ENCODE measurements at regions not wholly inside any gene's neighbourhood (a gene's known extent, or its start where the extent isn't known, plus 50 kb on each side); places are given as distances from the start of the nearest gene placed in this dataset.

GRCh38 chr9:23630488-23630887 is 195.6 kb downstream of the ELAVL2 start:
- Histone ChIP-seq H3K36me3 (ENCODE audit: control insufficient read depth in 2 of 2, insufficient read depth in 1 of 2, low read length in 2 of 2) (peaks cover 0 to 9% of the 10 kb centered on the region in 2 experiments; a peak in 1 of 3 replicates), H3K9me3 (ENCODE audit: control insufficient read depth, insufficient read depth, low read depth, low read length) (no peaks in the 10 kb centered on the region), H3K27ac (ENCODE audit: extremely low read depth, low read depth, low read length) (no peak overlapping the region), H3K4me1 (ENCODE audit: control insufficient read depth, insufficient read depth, low read length) (no peaks in the 10 kb centered on the region), H3K4me3 (ENCODE audit: low read depth, low read length) (no peak overlapping the region)
- TF ChIP-seq ZNF701 (tag by site-specific recombination; IDR thresholded peaks at IDR 0.05) (no peak), TRIM28 (IDR thresholded peaks at IDR 0.05; ENCODE audit: borderline replicate concordance, low read length) (no peak), MZF1 (tag by site-specific recombination; IDR thresholded peaks at IDR 0.05; ENCODE audit: borderline replicate concordance) (no peak), ZNF174 (tag by site-specific recombination; IDR thresholded peaks at IDR 0.05) (no peak), ZNF521 (tag by site-specific recombination; IDR thresholded peaks at IDR 0.05) (no peak), ZBTB21 (tag by site-specific recombination; IDR thresholded peaks at IDR 0.05) (no peak), ZNF302 (tag by site-specific recombination; IDR thresholded peaks at IDR 0.05; ENCODE audit: low read depth) (no peak), ZNF391 (tag by site-specific recombination; IDR thresholded peaks at IDR 0.05; ENCODE audit: borderline replicate concordance, low read depth) (no peak), ZBTB48 (tag by site-specific recombination; IDR thresholded peaks at IDR 0.05) (no peak), ZNF433 (tag by site-specific recombination; IDR thresholded peaks at IDR 0.05; ENCODE audit: low read depth) (no peak), FEZF1 (tag by site-specific recombination; IDR thresholded peaks at IDR 0.05) (no peak), ZBTB49 (tag by site-specific recombination; IDR thresholded peaks at IDR 0.05; ENCODE audit: low read depth) (no peak), SCRT1 (tag by site-specific recombination; IDR thresholded peaks at IDR 0.05; ENCODE audit: borderline replicate concordance) (no peak)
- TF ChIP-seq, protein P1, sequence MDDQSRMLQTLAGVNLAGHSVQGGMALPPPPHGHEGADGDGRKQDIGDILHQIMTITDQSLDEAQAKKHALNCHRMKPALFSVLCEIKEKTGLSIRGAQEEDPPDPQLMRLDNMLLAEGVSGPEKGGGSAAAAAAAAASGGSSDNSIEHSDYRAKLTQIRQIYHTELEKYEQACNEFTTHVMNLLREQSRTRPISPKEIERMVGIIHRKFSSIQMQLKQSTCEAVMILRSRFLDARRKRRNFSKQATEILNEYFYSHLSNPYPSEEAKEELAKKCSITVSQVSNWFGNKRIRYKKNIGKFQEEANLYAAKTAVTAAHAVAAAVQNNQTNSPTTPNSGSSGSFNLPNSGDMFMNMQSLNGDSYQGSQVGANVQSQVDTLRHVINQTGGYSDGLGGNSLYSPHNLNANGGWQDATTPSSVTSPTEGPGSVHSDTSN (CRISPR knock-in tag; IDR thresholded peaks at IDR 0.05): no peak
- TF ChIP-seq, protein P2, sequence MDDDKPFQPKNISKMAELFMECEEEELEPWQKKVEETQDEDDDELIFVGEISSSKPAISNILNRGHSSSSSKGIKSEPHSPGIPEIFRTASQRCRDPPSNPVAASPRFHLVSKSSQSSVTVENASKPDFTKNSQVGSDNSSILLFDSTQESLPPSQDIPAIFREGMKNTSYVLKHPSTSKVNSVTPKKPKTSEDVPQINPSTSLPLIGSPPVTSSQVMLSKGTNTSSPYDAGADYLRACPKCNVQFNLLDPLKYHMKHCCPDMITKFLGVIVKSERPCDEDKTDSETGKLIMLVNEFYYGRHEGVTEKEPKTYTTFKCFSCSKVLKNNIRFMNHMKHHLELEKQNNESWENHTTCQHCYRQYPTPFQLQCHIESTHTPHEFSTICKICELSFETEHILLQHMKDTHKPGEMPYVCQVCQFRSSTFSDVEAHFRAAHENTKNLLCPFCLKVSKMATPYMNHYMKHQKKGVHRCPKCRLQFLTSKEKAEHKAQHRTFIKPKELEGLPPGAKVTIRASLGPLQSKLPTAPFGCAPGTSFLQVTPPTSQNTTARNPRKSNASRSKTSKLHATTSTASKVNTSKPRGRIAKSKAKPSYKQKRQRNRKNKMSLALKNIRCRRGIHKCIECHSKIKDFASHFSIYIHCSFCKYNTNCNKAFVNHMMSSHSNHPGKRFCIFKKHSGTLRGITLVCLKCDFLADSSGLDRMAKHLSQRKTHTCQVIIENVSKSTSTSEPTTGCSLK (tag by site-specific recombination; IDR thresholded peaks at IDR 0.05): no peak
- ChIA-PET CTCF (no interaction called here), POLR2A (no interaction called here)

DNA sequence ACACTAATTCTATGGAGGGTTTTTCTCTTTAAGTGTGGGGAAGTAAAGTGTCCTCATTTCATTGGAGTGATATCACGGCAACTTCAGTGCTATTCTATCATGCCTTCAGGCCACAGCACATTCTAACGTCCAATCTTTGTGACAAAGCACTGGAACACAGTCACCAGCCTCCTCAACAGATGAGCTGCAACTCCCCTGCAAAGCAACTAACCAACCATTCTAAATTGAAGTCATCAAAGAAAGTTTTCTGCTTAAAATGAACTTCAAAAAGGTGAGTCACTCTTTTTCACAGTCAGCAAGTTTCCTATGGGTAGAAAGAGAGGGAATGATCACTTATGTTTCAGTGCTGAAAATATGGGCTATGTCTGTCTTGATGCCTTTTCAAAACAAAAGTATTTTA is 190.8 kb downstream of the ELAVL2 start:
- no peaks in the 10 kb centered on the region for H3K4me1 ChIP-seq (ENCODE audit: control insufficient read depth, insufficient read depth, low read length)
- POLR2A ChIA-PET: no interaction called here
- CTCF ChIA-PET: no interaction called here
- no peak overlapping the region for H3K27ac ChIP-seq (ENCODE audit: extremely low read depth, low read depth, low read length)
- no peak overlapping the region for H3K4me3 ChIP-seq (ENCODE audit: low read depth, low read length)
- peaks cover 0 to 9% of the 10 kb centered on the region in 2 experiments; a peak in 1 of 3 replicates for H3K36me3 ChIP-seq (ENCODE audit: control insufficient read depth in 2 of 2, insufficient read depth in 1 of 2, low read length in 2 of 2)
- no peaks in the 10 kb centered on the region for H3K9me3 ChIP-seq (ENCODE audit: control insufficient read depth, insufficient read depth, low read depth, low read length)
- TF ChIP-seq ZNF175 (tag by site-specific recombination; IDR thresholded peaks at IDR 0.05): no peak
- TF ChIP-seq KLF17 (tag by site-specific recombination; IDR thresholded peaks at IDR 0.05): no peak
- TF ChIP-seq MYNN (tag by site-specific recombination; IDR thresholded peaks at IDR 0.05; ENCODE audit: borderline replicate concordance): no peak
- TF ChIP-seq, protein P3, sequence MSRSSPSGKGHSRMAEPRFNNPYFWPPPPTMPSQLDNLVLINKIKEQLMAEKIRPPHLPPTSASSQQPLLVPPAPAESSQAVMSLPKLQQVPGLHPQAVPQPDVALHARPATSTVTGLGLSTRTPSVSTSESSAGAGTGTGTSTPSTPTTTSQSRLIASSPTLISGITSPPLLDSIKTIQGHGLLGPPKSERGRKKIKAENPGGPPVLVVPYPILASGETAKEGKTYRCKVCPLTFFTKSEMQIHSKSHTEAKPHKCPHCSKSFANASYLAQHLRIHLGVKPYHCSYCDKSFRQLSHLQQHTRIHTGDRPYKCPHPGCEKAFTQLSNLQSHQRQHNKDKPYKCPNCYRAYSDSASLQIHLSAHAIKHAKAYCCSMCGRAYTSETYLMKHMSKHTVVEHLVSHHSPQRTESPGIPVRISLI (tag by site-specific recombination; IDR thresholded peaks at IDR 0.05): no peak
- no peak for TF ChIP-seq BCL6B (tag by site-specific recombination; IDR thresholded peaks at IDR 0.05)
- TF ChIP-seq SCRT1 (tag by site-specific recombination; IDR thresholded peaks at IDR 0.05; ENCODE audit: borderline replicate concordance): no peak
- no peak for TF ChIP-seq ZBTB1 (tag by site-specific recombination; IDR thresholded peaks at IDR 0.05)
